H9 (cell line): ENCODE measurements at regions not wholly inside any gene's neighbourhood (a gene's known extent, or its start where the extent isn't known, plus 50 kb on each side); places are given as distances from the start of the nearest gene placed in this dataset.

ENCODE experiments used
- DNase-seq: peaks from one replicate; pipeline ENCODE4 v3.0.0-alpha.2; 2017
- H2AFZ ChIP-seq: one replicate; pipeline ENCODE4 v1.6.1; 2013; ENCODE audit warnings: mild to moderate bottlenecking, low read length, control low read depth, moderate library complexity
- H2AK5ac ChIP-seq: 2 replicates; pipeline ENCODE4 v1.6.1; 2013; ENCODE audit warnings: low read length, control low read depth, mixed read lengths; ENCODE audit not compliant: insufficient read length
- H2BK120ac ChIP-seq: one replicate; pipeline ENCODE4 v1.6.1; 2013; ENCODE audit warnings: low read depth, mild to moderate bottlenecking, low read length, control low read depth, inconsistent platforms; ENCODE audit not compliant: poor library complexity, severe bottlenecking
- H2BK12ac ChIP-seq: 2 replicates; pipeline ENCODE4 v1.6.1; 2013; ENCODE audit warnings: low read length, control low read depth, mixed read lengths, low read depth; ENCODE audit not compliant: insufficient read length
- H2BK15ac ChIP-seq: 2 replicates; pipeline ENCODE4 v1.6.1; 2013; ENCODE audit warnings: low read depth, low read length, control low read depth
- H2BK20ac ChIP-seq: one replicate; pipeline ENCODE4 v1.6.1; 2013; ENCODE audit warnings: low read depth, mild to moderate bottlenecking, low read length, control low read depth, inconsistent platforms; ENCODE audit not compliant: poor library complexity, severe bottlenecking
- H2BK5ac ChIP-seq: 2 replicates; pipeline ENCODE4 v1.6.1; 2013; ENCODE audit warnings: low read length, control low read depth, mixed read lengths; ENCODE audit not compliant: insufficient read length
- H3K14ac ChIP-seq: 2 replicates; pipeline ENCODE4 v1.6.1; 2013; ENCODE audit warnings: low read length, control low read depth; ENCODE audit not compliant: insufficient read depth
- H3K18ac ChIP-seq: 2 replicates; pipeline ENCODE4 v1.6.1; 2013; ENCODE audit warnings: low read depth, mild to moderate bottlenecking, mixed read lengths, low read length, control low read depth; ENCODE audit not compliant: insufficient read length
- H3K23ac ChIP-seq: 2 replicates; pipeline ENCODE4 v1.6.1; 2013; ENCODE audit warnings: low read length, control low read depth, mixed read lengths, low read depth; ENCODE audit not compliant: insufficient read length
- H3K23me2 ChIP-seq: 2 replicates; pipeline ENCODE4 v1.6.1; 2013; ENCODE audit warnings: low read depth, mild to moderate bottlenecking, mixed read lengths, low read length, control low read depth; ENCODE audit not compliant: insufficient read length, poor library complexity, severe bottlenecking
- H3K27ac ChIP-seq: 2 replicates; pipeline ENCODE4 v1.5.1; 2013; ENCODE audit warnings: low read length, control low read depth, mixed read lengths, low read depth; ENCODE audit not compliant: insufficient read length
- H3K27me3 ChIP-seq: 2 replicates; pipeline ENCODE4 v1.6.1; 2013; ENCODE audit warnings: low read length, control low read depth, inconsistent platforms; ENCODE audit not compliant: insufficient read depth
- H3K4ac ChIP-seq: 2 replicates; pipeline ENCODE4 v1.6.1; 2013; ENCODE audit warnings: low read depth, mild to moderate bottlenecking, control low read depth, inconsistent platforms, low read length, moderate library complexity
- H3K4me1 ChIP-seq: 2 replicates; pipeline ENCODE4 v1.6.1; 2013; ENCODE audit warnings: low read length, control low read depth, inconsistent platforms; ENCODE audit not compliant: insufficient read depth
- H3K4me2 ChIP-seq: 2 replicates; pipeline ENCODE4 v1.6.1; 2013; ENCODE audit warnings: low read length, control low read depth, mixed read lengths; ENCODE audit not compliant: insufficient read length, insufficient read depth
- H3K56ac ChIP-seq: 2 replicates; pipeline ENCODE4 v1.6.1; 2013; ENCODE audit warnings: low read depth, mild to moderate bottlenecking, mixed read lengths, low read length, control low read depth; ENCODE audit not compliant: insufficient read length
- H3K79me1 ChIP-seq: 2 replicates; pipeline ENCODE4 v1.6.1; 2013; ENCODE audit warnings: low read depth, mild to moderate bottlenecking, moderate library complexity, low read length, control low read depth, inconsistent platforms; ENCODE audit not compliant: insufficient read depth, poor library complexity, severe bottlenecking
- H3K79me2 ChIP-seq: 2 replicates; pipeline ENCODE4 v1.6.1; 2013; ENCODE audit warnings: low read length, control low read depth, inconsistent platforms; ENCODE audit not compliant: insufficient read depth
- H3K9ac ChIP-seq: 2 replicates; pipeline ENCODE4 v1.6.1; 2013; ENCODE audit warnings: low read length, control low read depth, mixed read lengths; ENCODE audit not compliant: insufficient read length; ENCODE audit errors: extremely low read depth
- H3K9me3 ChIP-seq: one replicate; pipeline ENCODE4 v1.6.1; 2013; ENCODE audit warnings: low read depth, low read length, inconsistent platforms; ENCODE audit not compliant: control insufficient read depth
- H3T11ph ChIP-seq: one replicate; pipeline ENCODE4 v1.6.1; 2013; ENCODE audit warnings: mild to moderate bottlenecking, low read length, control low read depth, inconsistent platforms
- H4K20me1 ChIP-seq: one replicate; pipeline ENCODE4 v1.6.1; 2013; ENCODE audit not compliant: control insufficient read depth, insufficient read length, insufficient read depth
- H4K5ac ChIP-seq: 2 replicates; pipeline ENCODE4 v1.6.1; 2013; ENCODE audit warnings: low read depth, mild to moderate bottlenecking, mixed read lengths, low read length, control low read depth; ENCODE audit not compliant: insufficient read length
- H4K8ac ChIP-seq: replicated peaks from 2 replicates; pipeline ENCODE4 v1.6.1; 2013; ENCODE audit warnings: low read length, control low read depth, mixed read lengths, low read depth; ENCODE audit not compliant: insufficient read length
- H4K91ac ChIP-seq: 2 replicates; pipeline ENCODE4 v1.6.1; 2013; ENCODE audit warnings: low read depth, mild to moderate bottlenecking, moderate library complexity, mixed read lengths, low read length, control low read depth; ENCODE audit not compliant: insufficient read length
- H3K27ac Mint-ChIP-seq, 3 experiments: 2 replicates in 2 of 3; 3 replicates in 1 of 3; pipeline ENCODE4 v1.8.0; 2020 to 2021; ENCODE audit warnings: mixed read lengths in 3 of 3, mild to moderate bottlenecking in 1 of 3, moderate library complexity in 1 of 3
- H3K27me3 Mint-ChIP-seq: 2 replicates; pipeline ENCODE4 v1.8.0; 2021; ENCODE audit warnings: low read depth, mild to moderate bottlenecking, moderate library complexity, mixed read lengths
- H3K36me3 Mint-ChIP-seq, 3 experiments: 2 replicates in 2 of 3; 3 replicates in 1 of 3; pipeline ENCODE4 v1.8.0; 2020 to 2021; ENCODE audit warnings: low read depth in 3 of 3, mixed read lengths in 3 of 3; ENCODE audit not compliant: insufficient read depth in 1 of 3
- H3K4me1 Mint-ChIP-seq, 2 experiments: 2 replicates each; pipeline ENCODE4 v1.8.0; 2020; ENCODE audit warnings: mixed read lengths in 2 of 2
- H3K4me3 Mint-ChIP-seq, 2 experiments: 2 replicates in 1 of 2; 3 replicates in 1 of 2; pipeline ENCODE4 v1.8.0; 2020 to 2021; ENCODE audit warnings: mild to moderate bottlenecking in 2 of 2, mixed read lengths in 2 of 2, moderate library complexity in 1 of 2
- H3K9me3 Mint-ChIP-seq, 2 experiments: 2 replicates in 1 of 2; 3 replicates in 1 of 2; pipeline ENCODE4 v1.8.0; 2020; ENCODE audit warnings: mild to moderate bottlenecking in 2 of 2, mixed read lengths in 2 of 2, moderate library complexity in 1 of 2
- WGBS: extraction: QIAGEN DNeasy Blood & Tissue Kit; methylation state at CpG from one replicate; pipeline ENCODE4 v1.1.7; 2013; ENCODE audit warnings: missing lambda C conversion rate, low lambda C conversion rate, mixed read lengths; ENCODE audit not compliant: insufficient read length; ENCODE audit errors: extremely low coverage; 5-methylcytosine and 5-hydroxymethylcytosine counted together
- TF ChIP-seq, protein P1 (sequence below): fragments of 200-600 bp; sonication (generic); conservative IDR thresholded peaks from 3 replicates; pipeline ENCODE4 v1.8.0; 2021; ENCODE audit warnings: antibody characterized with exemption, mild to moderate bottlenecking

DNA sequence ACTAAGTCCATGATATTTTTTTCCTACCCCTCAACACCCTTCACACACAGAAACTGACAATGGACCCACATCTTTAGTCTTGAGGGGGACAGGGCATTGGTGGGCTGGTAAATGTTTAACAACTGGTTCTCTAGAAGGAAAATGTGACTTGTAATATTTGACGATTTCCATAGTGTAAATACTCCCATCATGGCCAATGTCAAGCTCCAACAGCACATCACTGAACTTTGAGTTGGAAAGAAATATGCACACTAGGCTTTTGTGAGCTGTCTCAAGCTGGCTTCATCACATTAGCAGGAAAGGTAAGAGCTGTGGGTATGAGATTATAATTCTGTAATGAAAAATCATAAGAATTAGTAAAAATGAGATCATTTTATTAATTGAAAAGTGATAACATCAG, 189.9 kb upstream of the PRLR start:
- no CpG with 5 or more reads among the region's 1 CpG for WGBS
- H4K8ac ChIP-seq: no peak overlapping the region
- H3K36me3 Mint-ChIP-seq: no peaks in the 10 kb centered on the region

More for the DNA sequence above, 189.9 kb upstream of the PRLR start:
- Mint-ChIP-seq H3K27me3 (peaks cover 2% of the 10 kb centered on the region; the same call in 1 of the 2 replicates), H3K27ac (no peak overlapping the region; a peak in 1 of 7 replicates), H3K4me3 (no peak overlapping the region), H3K9me3 (no peaks in the 10 kb centered on the region), H3K4me1 (peaks cover 0 to 2% of the 10 kb centered on the region in 2 experiments; a peak in 2 of 4 replicates)
- H4K91ac ChIP-seq: no peak overlapping the region
- no peaks in the 10 kb centered on the region for H3K79me1 ChIP-seq
- no peaks in the 10 kb centered on the region for H3K4me1 ChIP-seq
- H4K5ac ChIP-seq: no peak overlapping the region
- H2BK12ac ChIP-seq: no peak overlapping the region
- TF ChIP-seq, protein P1, sequence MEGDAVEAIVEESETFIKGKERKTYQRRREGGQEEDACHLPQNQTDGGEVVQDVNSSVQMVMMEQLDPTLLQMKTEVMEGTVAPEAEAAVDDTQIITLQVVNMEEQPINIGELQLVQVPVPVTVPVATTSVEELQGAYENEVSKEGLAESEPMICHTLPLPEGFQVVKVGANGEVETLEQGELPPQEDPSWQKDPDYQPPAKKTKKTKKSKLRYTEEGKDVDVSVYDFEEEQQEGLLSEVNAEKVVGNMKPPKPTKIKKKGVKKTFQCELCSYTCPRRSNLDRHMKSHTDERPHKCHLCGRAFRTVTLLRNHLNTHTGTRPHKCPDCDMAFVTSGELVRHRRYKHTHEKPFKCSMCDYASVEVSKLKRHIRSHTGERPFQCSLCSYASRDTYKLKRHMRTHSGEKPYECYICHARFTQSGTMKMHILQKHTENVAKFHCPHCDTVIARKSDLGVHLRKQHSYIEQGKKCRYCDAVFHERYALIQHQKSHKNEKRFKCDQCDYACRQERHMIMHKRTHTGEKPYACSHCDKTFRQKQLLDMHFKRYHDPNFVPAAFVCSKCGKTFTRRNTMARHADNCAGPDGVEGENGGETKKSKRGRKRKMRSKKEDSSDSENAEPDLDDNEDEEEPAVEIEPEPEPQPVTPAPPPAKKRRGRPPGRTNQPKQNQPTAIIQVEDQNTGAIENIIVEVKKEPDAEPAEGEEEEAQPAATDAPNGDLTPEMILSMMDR: no peak
- no peak overlapping the region for H3K27ac ChIP-seq
- H3K9ac ChIP-seq: no peak overlapping the region
- H3K23ac ChIP-seq: no peak overlapping the region
- no peak overlapping the region for H3K14ac ChIP-seq
- H2AK5ac ChIP-seq: no peak overlapping the region
- H3K79me2 ChIP-seq: no peaks in the 10 kb centered on the region
- no peak overlapping the region for H3K4me2 ChIP-seq
- H2BK5ac ChIP-seq: no peak overlapping the region
- no peak overlapping the region for H3K18ac ChIP-seq
- no peak overlapping the region for H3K56ac ChIP-seq
- H4K20me1 ChIP-seq: no peaks in the 10 kb centered on the region
- no peak overlapping the region for H2BK120ac ChIP-seq
- no peaks in the 10 kb centered on the region for H3K9me3 ChIP-seq
- no peaks in the 10 kb centered on the region for H3K27me3 ChIP-seq
- no peak for DNase-seq
- H2AFZ ChIP-seq: no peak overlapping the region
- H2BK15ac ChIP-seq: no peak overlapping the region
- H3K23me2 ChIP-seq: no peaks in the 10 kb centered on the region
- no peak overlapping the region for H3T11ph ChIP-seq
- no peak overlapping the region for H2BK20ac ChIP-seq
- H3K4ac ChIP-seq: no peak overlapping the region
